ENCODE measurements at regions not wholly inside any gene's neighbourhood (a gene's known extent, or its start where the extent isn't known, plus 50 kb on each side); places are given as distances from the start of the nearest gene placed in this dataset.

DNA sequence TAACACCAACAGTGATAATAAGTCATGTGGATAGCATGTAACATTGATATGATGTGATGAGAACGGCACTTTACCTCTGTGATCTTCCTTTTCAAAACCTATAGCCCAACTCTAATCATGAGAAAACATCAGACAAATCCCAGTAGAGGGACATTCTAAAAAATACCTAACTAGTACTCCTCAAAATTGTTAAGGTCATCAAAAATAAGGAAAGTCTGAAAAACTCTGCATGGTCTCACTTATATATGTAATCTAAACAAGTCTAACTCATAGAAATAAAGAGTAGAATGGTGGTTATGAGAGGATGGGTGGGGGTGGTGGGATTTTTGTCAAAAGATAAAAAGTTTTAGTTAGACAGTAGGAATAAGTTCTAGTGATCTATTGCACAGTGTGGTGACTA, 243.9 kb upstream of the GRIA3 start:
- POLR2A ChIA-PET = no interaction called here

DNA sequence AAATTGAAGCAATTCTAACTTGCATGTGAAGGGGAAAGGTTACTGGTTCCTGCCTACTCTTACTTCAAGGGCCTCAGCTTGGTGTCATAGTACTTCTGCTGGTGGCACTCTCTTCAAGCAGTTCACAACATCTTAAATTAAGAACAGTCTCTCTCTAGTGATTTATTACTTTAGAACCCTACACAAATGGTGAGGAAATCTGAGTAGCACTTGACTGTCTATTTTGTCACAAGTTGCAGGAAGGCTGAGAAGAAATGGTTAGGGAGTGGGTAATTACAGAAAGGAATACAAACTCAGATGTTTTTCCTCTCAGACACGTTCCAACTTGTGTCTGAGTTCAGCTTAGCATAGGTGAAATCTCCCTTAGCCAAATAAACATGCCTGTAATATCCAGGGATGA, 242.3 kb upstream of the GRIA3 start:
- no peaks in the 10 kb centered on the region for H3K27me3 Mint-ChIP-seq
- DNase-seq = no peak
- Histone ChIP-seq H3K9me3 (ENCODE audit: control extremely low read depth in 1 of 3, control insufficient read depth in 2 of 3, insufficient read depth in 1 of 3, low read length in 2 of 3) (no peaks in the 10 kb centered on the region), H3K9ac (ENCODE audit: low read length) (no peak overlapping the region), H4K20me1 (ENCODE audit: control insufficient read depth, insufficient read depth, low read length, poor library complexity, severe bottlenecking) (no peaks in the 10 kb centered on the region), H3K4me3 (ENCODE audit: control extremely low read depth in 1 of 5, extremely low read depth in 1 of 5, insufficient read depth in 1 of 5, low read depth in 2 of 5, low read length in 4 of 5) (no peak overlapping the region), H3K27me3 (replicated peaks in 1 of 4; ENCODE audit: control extremely low read depth in 1 of 4, control insufficient read depth in 3 of 4, insufficient read depth in 4 of 4, low read length in 3 of 4) (no peaks in the 10 kb centered on the region), H3K36me3 (replicated peaks in 1 of 2; ENCODE audit: control extremely low read depth in 1 of 2, control insufficient read depth in 1 of 2, extremely low read depth in 1 of 2, insufficient read depth in 2 of 2, low read length in 1 of 2) (no peaks in the 10 kb centered on the region), H3K79me2 (ENCODE audit: control insufficient read depth, insufficient read depth, low read length) (no peaks in the 10 kb centered on the region), H3K4me2 (replicated peaks; ENCODE audit: low read depth, low read length, poor library complexity, severe bottlenecking) (no peak overlapping the region), H3K27ac (ENCODE audit: low read length in 2 of 2) (no peak overlapping the region), H2AFZ (ENCODE audit: insufficient read depth, low read depth, low read length, poor library complexity, severe bottlenecking) (no peak overlapping the region), H3K4me1 (ENCODE audit: control insufficient read depth in 2 of 2, insufficient read depth in 2 of 2, low read length in 2 of 2) (no peaks in the 10 kb centered on the region)
- TF ChIP-seq, protein P1, sequence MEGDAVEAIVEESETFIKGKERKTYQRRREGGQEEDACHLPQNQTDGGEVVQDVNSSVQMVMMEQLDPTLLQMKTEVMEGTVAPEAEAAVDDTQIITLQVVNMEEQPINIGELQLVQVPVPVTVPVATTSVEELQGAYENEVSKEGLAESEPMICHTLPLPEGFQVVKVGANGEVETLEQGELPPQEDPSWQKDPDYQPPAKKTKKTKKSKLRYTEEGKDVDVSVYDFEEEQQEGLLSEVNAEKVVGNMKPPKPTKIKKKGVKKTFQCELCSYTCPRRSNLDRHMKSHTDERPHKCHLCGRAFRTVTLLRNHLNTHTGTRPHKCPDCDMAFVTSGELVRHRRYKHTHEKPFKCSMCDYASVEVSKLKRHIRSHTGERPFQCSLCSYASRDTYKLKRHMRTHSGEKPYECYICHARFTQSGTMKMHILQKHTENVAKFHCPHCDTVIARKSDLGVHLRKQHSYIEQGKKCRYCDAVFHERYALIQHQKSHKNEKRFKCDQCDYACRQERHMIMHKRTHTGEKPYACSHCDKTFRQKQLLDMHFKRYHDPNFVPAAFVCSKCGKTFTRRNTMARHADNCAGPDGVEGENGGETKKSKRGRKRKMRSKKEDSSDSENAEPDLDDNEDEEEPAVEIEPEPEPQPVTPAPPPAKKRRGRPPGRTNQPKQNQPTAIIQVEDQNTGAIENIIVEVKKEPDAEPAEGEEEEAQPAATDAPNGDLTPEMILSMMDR (IDR thresholded peaks at IDR 0.05) = no peak
- no peak for TF ChIP-seq EZH2 (IDR thresholded peaks at IDR 0.05; ENCODE audit: borderline replicate concordance, insufficient read depth, low read depth, low read length, poor library complexity, severe bottlenecking)
- CTCF ChIA-PET = no interaction called here
- no peaks in the 10 kb centered on the region for H3K9me3 Mint-ChIP-seq (ENCODE audit: insufficient read depth)
- no peak for ATAC-seq (ENCODE audit: low read depth)
- no CpG with 5 or more reads among the region's 1 CpG for WGBS (ENCODE audit: insufficient coverage)
- no peak overlapping the region for H3K27ac Mint-ChIP-seq
- H3K4me1 Mint-ChIP-seq = no peaks in the 10 kb centered on the region
- no peak overlapping the region for H3K4me3 Mint-ChIP-seq
- intact Hi-C loops (cut with micrococcal nuclease) = no loop called here
- POLR2A ChIA-PET = no interaction called here

More for the DNA sequence above, 243.9 kb upstream of the GRIA3 start:
- H2AFZ ChIP-seq (ENCODE audit: insufficient read depth, low read depth, low read length, poor library complexity, severe bottlenecking) = no peak overlapping the region
- no peaks in the 10 kb centered on the region for H3K4me1 ChIP-seq (ENCODE audit: control insufficient read depth in 2 of 2, insufficient read depth in 2 of 2, low read length in 2 of 2)
- Mint-ChIP-seq H3K27me3 (no peaks in the 10 kb centered on the region), H3K4me3 (no peak overlapping the region), H3K4me1 (no peaks in the 10 kb centered on the region), H3K9me3 (ENCODE audit: insufficient read depth) (no peaks in the 10 kb centered on the region), H3K27ac (no peak overlapping the region)
- no peak overlapping the region for H3K9ac ChIP-seq (ENCODE audit: low read length)
- TF ChIP-seq, protein P1 (IDR thresholded peaks at IDR 0.05) = no peak
- TF ChIP-seq EZH2 (IDR thresholded peaks at IDR 0.05; ENCODE audit: borderline replicate concordance, insufficient read depth, low read depth, low read length, poor library complexity, severe bottlenecking) = no peak
- no peaks in the 10 kb centered on the region for H3K79me2 ChIP-seq (ENCODE audit: control insufficient read depth, insufficient read depth, low read length)
- no peaks in the 10 kb centered on the region for H4K20me1 ChIP-seq (ENCODE audit: control insufficient read depth, insufficient read depth, low read length, poor library complexity, severe bottlenecking)
- DNase-seq (no peak), ATAC-seq (ENCODE audit: low read depth) (no peak)
- no peaks in the 10 kb centered on the region for H3K36me3 ChIP-seq (replicated peaks in 1 of 2; ENCODE audit: control extremely low read depth in 1 of 2, control insufficient read depth in 1 of 2, extremely low read depth in 1 of 2, insufficient read depth in 2 of 2, low read length in 1 of 2)
- no peak overlapping the region for H3K4me2 ChIP-seq (replicated peaks; ENCODE audit: low read depth, low read length, poor library complexity, severe bottlenecking)
- H3K27ac ChIP-seq (ENCODE audit: low read length in 2 of 2) = no peak overlapping the region
- no peak overlapping the region for H3K4me3 ChIP-seq (ENCODE audit: control extremely low read depth in 1 of 5, extremely low read depth in 1 of 5, insufficient read depth in 1 of 5, low read depth in 2 of 5, low read length in 4 of 5)
- CTCF ChIA-PET = no interaction called here
- intact Hi-C loops (cut with micrococcal nuclease) = no loop called here
- H3K27me3 ChIP-seq (replicated peaks in 1 of 4; ENCODE audit: control extremely low read depth in 1 of 4, control insufficient read depth in 3 of 4, insufficient read depth in 4 of 4, low read length in 3 of 4) = no peaks in the 10 kb centered on the region
- no peaks in the 10 kb centered on the region for H3K9me3 ChIP-seq (ENCODE audit: control extremely low read depth in 1 of 3, control insufficient read depth in 2 of 3, insufficient read depth in 1 of 3, low read length in 2 of 3)
- no CpG with 5 or more reads among the region's 1 CpG for WGBS (ENCODE audit: insufficient coverage)

Measured in B cell (primary cell).